Lung (tissue), 11 donors: ENCODE measurements at regions not wholly inside any gene's neighbourhood (a gene's known extent, or its start where the extent isn't known, plus 50 kb on each side); places are given as distances from the start of the nearest gene placed in this dataset.

Experiments used
- ATAC-seq: fragments of 200-7000 bp; cut with Tn5 transposase; one replicate; pipeline ENCODE4 v1.9.1; 2020; ENCODE audit warnings: moderate number of reproducible peaks; ENCODE audit not compliant: insufficient read depth, low FRiP score
- DNase-seq, 3 donors: peaks; one replicate each; pipeline ENCODE4 v3.0.0-alpha.2; 2013 to 2017
- H3K27ac ChIP-seq, 2 donors: one replicate each; pipeline ENCODE4 v1.5.1; 2013; ENCODE audit warnings: mild to moderate bottlenecking in 2 of 2, moderate library complexity in 2 of 2, control low read depth in 1 of 2, inconsistent platforms in 1 of 2, low read depth in 1 of 2, low read length in 1 of 2
- H3K27me3 ChIP-seq, 3 donors: one replicate each; pipeline ENCODE4 v1.5.1; 2013; ENCODE audit warnings: low read length in 2 of 3; ENCODE audit not compliant: control insufficient read depth in 3 of 3, insufficient read depth in 3 of 3
- H3K36me3 ChIP-seq, 4 donors: one replicate each; pipeline ENCODE4 v1.5.1; 2013; ENCODE audit warnings: low read length in 4 of 4, mild to moderate bottlenecking in 1 of 4, moderate library complexity in 1 of 4; ENCODE audit not compliant: control insufficient read depth in 4 of 4, insufficient read depth in 4 of 4
- H3K4me1 ChIP-seq, 5 donors: one replicate each; pipeline ENCODE4 v1.5.1; 2013; ENCODE audit warnings: low read length in 5 of 5, mild to moderate bottlenecking in 2 of 5, moderate library complexity in 1 of 5; ENCODE audit not compliant: control insufficient read depth in 5 of 5, insufficient read depth in 5 of 5
- H3K4me3 ChIP-seq: one replicate; pipeline ENCODE4 v1.5.1; 2013; ENCODE audit warnings: mild to moderate bottlenecking, control low read depth, moderate library complexity
- H3K9ac ChIP-seq, 2 donors: one replicate each; pipeline ENCODE4 v1.5.1; 2013; ENCODE audit warnings: low read length in 2 of 2, control low read depth in 1 of 2; ENCODE audit not compliant: insufficient read depth in 1 of 2
- H3K9me3 ChIP-seq, 4 donors: one replicate each; pipeline ENCODE4 v1.5.1; 2013; ENCODE audit warnings: low read length in 3 of 4, mild to moderate bottlenecking in 1 of 4, moderate library complexity in 1 of 4; ENCODE audit not compliant: control insufficient read depth in 4 of 4, insufficient read depth in 3 of 4
- WGBS, 2 donors: extraction: QIAGEN DNeasy Blood & Tissue Kit; methylation state at CpG; one replicate each; pipeline ENCODE4 v1.1.7; 2013; 5-methylcytosine and 5-hydroxymethylcytosine counted together
- TF ChIP-seq, protein P1 (sequence below): IDR thresholded peaks from 2 replicates; pipeline ENCODE4 v1.5.1; 2012; ENCODE audit warnings: mild to moderate bottlenecking; ENCODE audit errors: control extremely low read depth, extremely low read depth
- donor health status: control.
- donor health status: control.
- donor health status: Bipolar disorder and iron deficiency.
- donor health status: healthy.
- donor health status: DM: yes; HTN: yes; CAD: no.

DNA sequence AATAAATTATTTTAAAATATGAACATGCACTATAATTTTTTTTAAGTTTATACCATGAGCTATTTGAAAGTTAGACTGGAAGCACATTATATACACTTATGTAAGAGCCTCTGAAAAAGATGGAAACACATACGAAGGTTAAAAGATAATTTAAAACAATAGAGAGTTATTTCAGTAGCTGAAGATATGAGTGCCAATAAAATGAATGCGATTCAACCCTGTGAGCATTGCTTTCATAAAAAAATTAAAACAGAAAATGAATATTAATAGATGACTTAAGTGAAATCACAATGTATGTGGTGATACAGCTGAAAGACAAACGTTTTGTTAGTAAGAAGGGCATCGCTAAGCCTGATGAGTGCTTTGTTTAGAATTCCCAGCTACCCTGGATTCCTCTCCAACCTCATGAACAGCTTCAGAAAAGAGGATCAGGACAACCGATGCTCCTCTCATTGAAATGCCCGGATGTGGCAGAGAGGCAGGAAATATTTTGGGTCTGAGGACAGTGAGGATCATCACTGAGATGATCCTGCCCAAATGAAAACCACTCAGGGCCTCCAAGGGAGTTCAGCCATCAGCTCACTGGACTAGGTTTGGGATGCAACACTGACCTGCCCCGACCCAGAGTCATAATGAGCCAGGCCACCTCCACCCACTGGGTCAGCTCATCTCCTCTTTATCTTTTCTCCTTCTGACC is 60.2 kb upstream of the TOP3B start:
- no peaks in the 10 kb centered on the region for H3K4me1 ChIP-seq
- TF ChIP-seq, protein P1, sequence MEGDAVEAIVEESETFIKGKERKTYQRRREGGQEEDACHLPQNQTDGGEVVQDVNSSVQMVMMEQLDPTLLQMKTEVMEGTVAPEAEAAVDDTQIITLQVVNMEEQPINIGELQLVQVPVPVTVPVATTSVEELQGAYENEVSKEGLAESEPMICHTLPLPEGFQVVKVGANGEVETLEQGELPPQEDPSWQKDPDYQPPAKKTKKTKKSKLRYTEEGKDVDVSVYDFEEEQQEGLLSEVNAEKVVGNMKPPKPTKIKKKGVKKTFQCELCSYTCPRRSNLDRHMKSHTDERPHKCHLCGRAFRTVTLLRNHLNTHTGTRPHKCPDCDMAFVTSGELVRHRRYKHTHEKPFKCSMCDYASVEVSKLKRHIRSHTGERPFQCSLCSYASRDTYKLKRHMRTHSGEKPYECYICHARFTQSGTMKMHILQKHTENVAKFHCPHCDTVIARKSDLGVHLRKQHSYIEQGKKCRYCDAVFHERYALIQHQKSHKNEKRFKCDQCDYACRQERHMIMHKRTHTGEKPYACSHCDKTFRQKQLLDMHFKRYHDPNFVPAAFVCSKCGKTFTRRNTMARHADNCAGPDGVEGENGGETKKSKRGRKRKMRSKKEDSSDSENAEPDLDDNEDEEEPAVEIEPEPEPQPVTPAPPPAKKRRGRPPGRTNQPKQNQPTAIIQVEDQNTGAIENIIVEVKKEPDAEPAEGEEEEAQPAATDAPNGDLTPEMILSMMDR, result no peak
- H3K4me3 ChIP-seq, result no peak overlapping the region
- WGBS, 2 donors, result 68 to 76% methylated on average over 7 of the region's 7 CpGs
- H3K27ac ChIP-seq, result no peak overlapping the region
- H3K27me3 ChIP-seq, result peaks cover 0 to 8% (median 0%) of the 10 kb centered on the region in 3 donors
- H3K9me3 ChIP-seq, result no peaks in the 10 kb centered on the region
- H3K9ac ChIP-seq, result no peak overlapping the region
- no peak for ATAC-seq
- DNase-seq, result no peak
- H3K36me3 ChIP-seq, result no peaks in the 10 kb centered on the region

DNA sequence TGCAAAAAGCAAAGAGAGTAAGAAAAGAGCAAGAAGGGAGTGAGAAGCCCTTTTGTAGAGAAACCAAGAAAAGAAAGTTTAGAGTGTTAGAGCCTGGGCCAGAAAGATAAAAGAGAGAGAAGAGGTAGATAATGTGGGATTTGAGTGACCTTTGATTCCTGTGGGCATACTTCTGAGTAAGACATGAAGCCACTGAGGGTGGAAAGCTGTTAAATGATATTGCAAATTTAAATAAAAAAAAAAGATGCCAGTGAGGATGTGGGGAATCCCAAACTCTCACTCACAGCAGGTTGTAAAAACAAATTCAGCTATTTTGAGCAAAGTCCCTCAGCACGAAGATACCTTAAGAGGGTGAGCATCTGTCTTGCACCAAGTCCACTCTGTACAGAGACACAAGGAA is 59.4 kb upstream of the TOP3B start:
- TF ChIP-seq, protein P1, result no peak
- Histone ChIP-seq H3K27ac (no peak overlapping the region), H3K4me3 (no peak overlapping the region), H3K27me3 (peaks cover 0 to 3% (median 0%) of the 10 kb centered on the region in 3 donors), H3K36me3 (no peaks in the 10 kb centered on the region), H3K9ac (no peak overlapping the region), H3K9me3 (no peaks in the 10 kb centered on the region), H3K4me1 (no peaks in the 10 kb centered on the region)
- 70 to 81% methylated on average over 1 of the region's 1 CpG for WGBS, 2 donors
- DNase-seq, result no peak
- no peak for ATAC-seq

DNA sequence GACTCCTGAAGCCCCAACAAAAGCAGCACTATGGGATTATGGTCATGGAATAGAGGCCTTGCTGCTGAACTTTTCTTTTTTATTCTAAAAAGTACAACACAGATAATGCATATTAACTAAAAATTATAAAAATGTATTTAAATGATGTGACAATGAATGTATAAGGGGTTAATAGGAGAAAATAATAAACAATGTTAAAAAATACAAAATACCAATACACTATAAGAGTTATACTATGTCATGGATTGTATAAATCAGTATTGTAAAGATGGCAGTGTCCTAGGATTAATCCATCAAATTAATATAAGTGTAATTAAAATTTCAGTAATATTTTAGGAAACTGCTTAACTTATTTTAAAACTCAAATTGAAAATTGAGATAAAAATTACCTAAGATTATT is 58.3 kb upstream of the TOP3B start:
- Histone ChIP-seq H3K27ac (no peak overlapping the region), H3K4me1 (no peaks in the 10 kb centered on the region), H3K9ac (no peak overlapping the region)

More for the DNA sequence above, 58.3 kb upstream of the TOP3B start:
- H3K36me3 ChIP-seq, result no peaks in the 10 kb centered on the region
- DNase-seq (no peak), ATAC-seq (no peak)
- no peaks in the 10 kb centered on the region for H3K9me3 ChIP-seq
- H3K4me3 ChIP-seq, result no peak overlapping the region
- no peaks in the 10 kb centered on the region for H3K27me3 ChIP-seq
- TF ChIP-seq, protein P1, result no peak
